K562 (cell line): ENCODE measurements at regions not wholly inside any gene's neighbourhood (a gene's known extent, or its start where the extent isn't known, plus 50 kb on each side); places are given as distances from the start of the nearest gene placed in this dataset.

ENCODE experiments used
- CBX2 ChIP-seq: fragments of 200-600 bp; sonication (generic); IDR thresholded peaks from one replicate; pipeline ENCODE4 v1.6.1; 2012; ENCODE audit warnings: mild to moderate bottlenecking, low read length, inconsistent platforms; ENCODE audit not compliant: insufficient read depth, poor library complexity, severe bottlenecking
- CBX3 ChIP-seq, 2 experiments: IDR thresholded peaks; 1 replicate in 1 of 2; 2 replicates in 1 of 2; pipeline ENCODE4 v1.6.1; 2012; ENCODE audit warnings: inconsistent platforms in 2 of 2, low read length in 2 of 2, borderline replicate concordance in 1 of 2, control low read depth in 1 of 2
- CCNT2 ChIP-seq: IDR thresholded peaks from 2 replicates; pipeline ENCODE4 v1.6.1; 2011; ENCODE audit warnings: borderline replicate concordance, low read depth, mild to moderate bottlenecking, moderate library complexity, mixed read lengths, low read length; ENCODE audit not compliant: insufficient read length; ENCODE audit errors: extremely low read depth
- CHD4 ChIP-seq: fragments of 200-600 bp; sonication (generic); IDR thresholded peaks from 3 replicates; pipeline ENCODE4 v1.6.1; 2012; ENCODE audit warnings: low read depth, mild to moderate bottlenecking, mixed read lengths, low read length, inconsistent platforms; ENCODE audit not compliant: insufficient read depth, insufficient replicate concordance, poor library complexity, severe bottlenecking
- GTF2A2 ChIP-seq: IDR thresholded peaks from 2 replicates; pipeline ENCODE4 v1.6.1; 2016; ENCODE audit warnings: mild to moderate bottlenecking, missing genetic modification characterization, missing compliant biosample characterization
- HMG20B ChIP-seq: fragments of 250-450 bp; sonication (Bioruptor Pico); IDR thresholded peaks from 2 replicates; pipeline ENCODE4 v1.5.0; 2021; ENCODE audit warnings: mild to moderate bottlenecking
- JUN ChIP-seq, 2 experiments: sonication (generic) in 1 of 2; formaldehyde crosslinking in 1 of 2; IDR thresholded peaks; 2 replicates each; pipeline versions ENCODE4 v1.6.1 to v1.8.0; 2012 to 2022; ENCODE audit warnings: borderline replicate concordance in 2 of 2, mild to moderate bottlenecking in 2 of 2, improper control_type of control experiment in 1 of 2, low read depth in 1 of 2, low read length in 1 of 2, missing genetic modification reagents in 1 of 2
- JUND ChIP-seq, 2 experiments: IDR thresholded peaks; 2 replicates in 1 of 2; 3 replicates in 1 of 2; pipeline ENCODE4 v1.6.1; 2011; ENCODE audit warnings: borderline replicate concordance in 2 of 2, low read depth in 2 of 2, low read length in 2 of 2, improper control_type of control experiment in 1 of 2, missing biosample characterization in 1 of 2, missing genetic modification characterization in 1 of 2, missing genetic modification reagents in 1 of 2
- KDM1A ChIP-seq, 2 experiments: fragments of 450-650 bp; IDR thresholded peaks; 2 replicates each; pipeline ENCODE4 v1.6.1; 2016; ENCODE audit warnings: mild to moderate bottlenecking in 2 of 2
- MECOM ChIP-seq: fragments of 250-450 bp; sonication (Bioruptor Pico); IDR thresholded peaks from 2 replicates; pipeline ENCODE4 v1.8.0; 2022; ENCODE audit warnings: inconsistent platforms
- NBN ChIP-seq: fragments of 450-650 bp; IDR thresholded peaks from 2 replicates; pipeline ENCODE4 v1.6.1; 2016; ENCODE audit warnings: low read depth, mild to moderate bottlenecking
- PTBP1 ChIP-seq: fragments of 200-400 bp; formaldehyde crosslinking; IDR thresholded peaks from 2 replicates; pipeline ENCODE4 v1.6.1; 2017; ENCODE audit warnings: low read depth, low read length
- ZBTB17 ChIP-seq: fragments of 450-650 bp; formaldehyde crosslinking; IDR thresholded peaks from 2 replicates; pipeline ENCODE4 v1.4.0; 2020; ENCODE audit warnings: mild to moderate bottlenecking
- ZNF239 ChIP-seq: fragments of 250-450 bp; sonication (Bioruptor Pico); IDR thresholded peaks from 2 replicates; pipeline ENCODE4 v1.4.0; 2020; ENCODE audit warnings: mild to moderate bottlenecking
- TF ChIP-seq, protein P1 (sequence below): fragments of 150-350 bp; conservative IDR thresholded peaks from 2 replicates; pipeline ENCODE4 v1.6.1; 2014; ENCODE audit warnings: low read length
- TF ChIP-seq, protein P2 (sequence below): fragments of 250-450 bp; sonication (Bioruptor Pico); IDR thresholded peaks from 2 replicates; pipeline ENCODE4 v1.5.0; 2021
- TF ChIP-seq, protein P3 (sequence below): fragments of 250-450 bp; sonication (Bioruptor Pico); IDR thresholded peaks from 2 replicates; pipeline ENCODE4 v1.4.0; 2020; ENCODE audit warnings: mild to moderate bottlenecking, moderate library complexity
- TF ChIP-seq, protein P4 (sequence below), 2 experiments: fragments of 250-450 bp in 1 of 2; fragments of 450-650 bp in 1 of 2; sonication (Bioruptor Pico) in 1 of 2; IDR thresholded peaks; 2 replicates each; pipeline versions ENCODE4 v1.6.1 to v1.8.0; 2016 to 2021; ENCODE audit warnings: mild to moderate bottlenecking in 2 of 2, moderate library complexity in 2 of 2, missing compliant biosample characterization in 1 of 2, missing genetic modification characterization in 1 of 2

DNA sequence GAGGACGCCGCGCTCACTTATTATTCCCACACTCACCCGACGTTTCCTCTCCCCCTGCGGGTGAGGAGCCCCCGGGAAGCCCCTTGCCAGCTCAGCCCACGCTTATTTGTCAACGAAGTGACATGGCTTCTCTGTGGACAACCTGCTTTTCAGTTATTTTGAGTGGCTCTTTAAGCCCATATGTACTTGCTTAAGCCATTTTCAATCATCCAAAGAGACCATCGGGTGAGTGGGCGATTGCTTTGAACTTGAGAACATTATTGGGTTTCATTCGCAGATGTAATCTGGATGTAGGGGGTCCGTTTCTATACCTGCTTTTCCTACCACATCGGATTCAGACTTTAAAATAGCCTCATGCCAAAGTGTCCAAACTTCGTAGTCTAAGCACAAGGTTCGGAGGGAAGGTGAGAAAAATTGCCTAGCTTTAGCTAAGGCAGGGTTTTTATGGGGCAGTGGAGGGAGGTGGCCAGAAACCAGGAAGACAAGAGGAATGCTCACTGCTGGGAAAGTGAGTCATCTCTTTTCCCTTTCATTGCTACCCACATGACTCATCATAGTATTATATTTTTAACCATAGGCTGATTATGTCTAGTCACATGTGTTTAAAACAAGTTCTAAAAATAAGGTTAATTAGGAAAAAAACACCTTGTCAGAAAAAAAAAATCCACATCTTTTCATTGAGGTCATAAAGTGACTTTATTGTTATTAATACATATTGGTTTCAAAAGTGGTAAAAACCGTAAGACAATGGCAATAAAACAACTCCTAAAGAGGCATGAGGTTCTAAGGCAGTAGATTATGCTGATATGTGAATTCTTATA, 773.1 kb upstream of the NR2F2 start (continued):
- TF ChIP-seq ZBTB17 (CRISPR knock-in tag) (peak; percentile 89), PTBP1 (no peak), JUN (IDR thresholded peaks at IDR 0.05; ENCODE audit: borderline replicate concordance, low read depth, low read length) (peak; percentile 97), JUN (CRISPR knock-in tag; IDR thresholded peaks at IDR 0.05; ENCODE audit: borderline replicate concordance) (no peak), JUND (IDR thresholded peaks at IDR 0.05; ENCODE audit: borderline replicate concordance, low read depth, low read length) (peak; percentile 98), JUND (tag; IDR thresholded peaks at IDR 0.05; ENCODE audit: borderline replicate concordance, low read depth, low read length) (peak; percentile 97), GTF2A2 (peak; percentile 86), ZNF239 (CRISPR knock-in tag) (peak; percentile 57; the same call in 1 of the 2 replicates), CHD4 (no peak), CCNT2 (no peak), CBX2 (no peak), KDM1A (IDR thresholded peaks at IDR 0.05) (no peak), CBX3 (IDR thresholded peaks at IDR 0.05; ENCODE audit: borderline replicate concordance in 1 of 2, low read length in 2 of 2) (peak in 1 of 2 experiments; percentile 76; a peak in 1 of 3 replicates), HMG20B (CRISPR knock-in tag) (no peak), MECOM (CRISPR knock-in tag) (peak; percentile 42; the same call in 1 of the 2 replicates), NBN (no peak)
- TF ChIP-seq, protein P1, sequence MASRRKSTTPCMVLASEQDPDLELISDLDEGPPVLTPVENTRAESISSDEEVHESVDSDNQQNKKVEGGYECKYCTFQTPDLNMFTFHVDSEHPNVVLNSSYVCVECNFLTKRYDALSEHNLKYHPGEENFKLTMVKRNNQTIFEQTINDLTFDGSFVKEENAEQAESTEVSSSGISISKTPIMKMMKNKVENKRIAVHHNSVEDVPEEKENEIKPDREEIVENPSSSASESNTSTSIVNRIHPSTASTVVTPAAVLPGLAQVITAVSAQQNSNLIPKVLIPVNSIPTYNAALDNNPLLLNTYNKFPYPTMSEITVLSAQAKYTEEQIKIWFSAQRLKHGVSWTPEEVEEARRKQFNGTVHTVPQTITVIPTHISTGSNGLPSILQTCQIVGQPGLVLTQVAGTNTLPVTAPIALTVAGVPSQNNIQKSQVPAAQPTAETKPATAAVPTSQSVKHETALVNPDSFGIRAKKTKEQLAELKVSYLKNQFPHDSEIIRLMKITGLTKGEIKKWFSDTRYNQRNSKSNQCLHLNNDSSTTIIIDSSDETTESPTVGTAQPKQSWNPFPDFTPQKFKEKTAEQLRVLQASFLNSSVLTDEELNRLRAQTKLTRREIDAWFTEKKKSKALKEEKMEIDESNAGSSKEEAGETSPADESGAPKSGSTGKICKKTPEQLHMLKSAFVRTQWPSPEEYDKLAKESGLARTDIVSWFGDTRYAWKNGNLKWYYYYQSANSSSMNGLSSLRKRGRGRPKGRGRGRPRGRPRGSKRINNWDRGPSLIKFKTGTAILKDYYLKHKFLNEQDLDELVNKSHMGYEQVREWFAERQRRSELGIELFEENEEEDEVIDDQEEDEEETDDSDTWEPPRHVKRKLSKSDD, result no peak
- TF ChIP-seq, protein P2, sequence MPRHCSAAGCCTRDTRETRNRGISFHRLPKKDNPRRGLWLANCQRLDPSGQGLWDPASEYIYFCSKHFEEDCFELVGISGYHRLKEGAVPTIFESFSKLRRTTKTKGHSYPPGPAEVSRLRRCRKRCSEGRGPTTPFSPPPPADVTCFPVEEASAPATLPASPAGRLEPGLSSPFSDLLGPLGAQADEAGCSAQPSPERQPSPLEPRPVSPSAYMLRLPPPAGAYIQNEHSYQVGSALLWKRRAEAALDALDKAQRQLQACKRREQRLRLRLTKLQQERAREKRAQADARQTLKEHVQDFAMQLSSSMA (CRISPR knock-in tag), result no peak
- TF ChIP-seq, protein P3, sequence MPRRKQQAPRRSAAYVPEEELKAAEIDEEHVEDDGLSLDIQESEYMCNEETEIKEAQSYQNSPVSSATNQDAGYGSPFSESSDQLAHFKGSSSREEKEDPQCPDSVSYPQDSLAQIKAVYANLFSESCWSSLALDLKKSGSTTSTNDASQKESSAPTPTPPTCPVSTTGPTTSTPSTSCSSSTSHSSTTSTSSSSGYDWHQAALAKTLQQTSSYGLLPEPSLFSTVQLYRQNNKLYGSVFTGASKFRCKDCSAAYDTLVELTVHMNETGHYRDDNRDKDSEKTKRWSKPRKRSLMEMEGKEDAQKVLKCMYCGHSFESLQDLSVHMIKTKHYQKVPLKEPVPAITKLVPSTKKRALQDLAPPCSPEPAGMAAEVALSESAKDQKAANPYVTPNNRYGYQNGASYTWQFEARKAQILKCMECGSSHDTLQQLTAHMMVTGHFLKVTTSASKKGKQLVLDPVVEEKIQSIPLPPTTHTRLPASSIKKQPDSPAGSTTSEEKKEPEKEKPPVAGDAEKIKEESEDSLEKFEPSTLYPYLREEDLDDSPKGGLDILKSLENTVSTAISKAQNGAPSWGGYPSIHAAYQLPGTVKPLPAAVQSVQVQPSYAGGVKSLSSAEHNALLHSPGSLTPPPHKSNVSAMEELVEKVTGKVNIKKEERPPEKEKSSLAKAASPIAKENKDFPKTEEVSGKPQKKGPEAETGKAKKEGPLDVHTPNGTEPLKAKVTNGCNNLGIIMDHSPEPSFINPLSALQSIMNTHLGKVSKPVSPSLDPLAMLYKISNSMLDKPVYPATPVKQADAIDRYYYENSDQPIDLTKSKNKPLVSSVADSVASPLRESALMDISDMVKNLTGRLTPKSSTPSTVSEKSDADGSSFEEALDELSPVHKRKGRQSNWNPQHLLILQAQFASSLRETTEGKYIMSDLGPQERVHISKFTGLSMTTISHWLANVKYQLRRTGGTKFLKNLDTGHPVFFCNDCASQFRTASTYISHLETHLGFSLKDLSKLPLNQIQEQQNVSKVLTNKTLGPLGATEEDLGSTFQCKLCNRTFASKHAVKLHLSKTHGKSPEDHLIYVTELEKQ, result 0 out of 2 replicates have a peak, but pooled peaks have one; percentile 30
- TF ChIP-seq, protein P4, sequence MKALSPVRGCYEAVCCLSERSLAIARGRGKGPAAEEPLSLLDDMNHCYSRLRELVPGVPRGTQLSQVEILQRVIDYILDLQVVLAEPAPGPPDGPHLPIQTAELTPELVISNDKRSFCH (CRISPR knock-in tag; IDR thresholded peaks at IDR 0.05), result no peak; the same call in 1 of the 2 replicates
- TF ChIP-seq, protein P4 (tag; IDR thresholded peaks at IDR 0.05), result peak; percentile 97
